Lower leg skin (tissue), 3 donors: ENCODE measurements at regions not wholly inside any gene's neighbourhood (a gene's known extent, or its start where the extent isn't known, plus 50 kb on each side); places are given as distances from the start of the nearest gene placed in this dataset.

Experiments used
- CTCF ChIP-seq, 3 donors: fragments of 450-650 bp; IDR thresholded peaks; one replicate each; pipeline ENCODE4 v1.5.1; 2016; ENCODE audit warnings: antibody characterized with exemption in 3 of 3, mild to moderate bottlenecking in 3 of 3, moderate library complexity in 2 of 3
- POLR2A ChIP-seq, 2 donors: fragments of 450-650 bp; IDR thresholded peaks; one replicate each; pipeline ENCODE4 v1.6.1; 2016 to 2017; ENCODE audit warnings: antibody characterized with exemption in 2 of 2, mild to moderate bottlenecking in 1 of 2, moderate library complexity in 1 of 2

GRCh38 chr3:104411757-104412156, 955.0 kb upstream of the ALCAM start:
- TF ChIP-seq CTCF (IDR thresholded peaks at IDR 0.05) (no peak), POLR2A (IDR thresholded peaks at IDR 0.05) (no peak)
